HCT116 (cell line): ENCODE measurements at regions not wholly inside any gene's neighbourhood (a gene's known extent, or its start where the extent isn't known, plus 50 kb on each side); places are given as distances from the start of the nearest gene placed in this dataset.

Source experiments
- POLR2A ChIP-seq: IDR thresholded peaks from 2 replicates; pipeline ENCODE4 v1.7.0; 2011; ENCODE audit warnings: borderline replicate concordance; ENCODE audit not compliant: insufficient read depth, insufficient read length; ENCODE audit errors: extremely low read depth
- YY1 ChIP-seq: IDR thresholded peaks from 2 replicates; pipeline ENCODE4 v1.6.1; 2011; ENCODE audit warnings: low read length, low read depth, moderate library complexity, mild to moderate bottlenecking; ENCODE audit not compliant: insufficient replicate concordance; ENCODE audit errors: extremely low read depth
- TF ChIP-seq, protein P1 (sequence below), 3 experiments: fragments of 200-600 bp in 1 of 3; sonication (generic) in 1 of 3; IDR thresholded peaks in 2 of 3; conservative IDR thresholded peaks in 1 of 3; 2 replicates each; pipeline ENCODE4 v1.5.1; 2012 to 2017; ENCODE audit warnings: low read depth in 2 of 3, low read length in 2 of 3, antibody characterized with exemption in 1 of 3, borderline replicate concordance in 1 of 3, control low read depth in 1 of 3, mild to moderate bottlenecking in 1 of 3, mixed read lengths in 1 of 3, mixed run types in 1 of 3, moderate library complexity in 1 of 3; ENCODE audit not compliant: insufficient read depth in 1 of 3
- TF ChIP-seq, protein P2 (sequence below): IDR thresholded peaks from 2 replicates; pipeline ENCODE4 v1.6.1; 2011; ENCODE audit warnings: mild to moderate bottlenecking, low read length, moderate library complexity; ENCODE audit not compliant: insufficient replicate concordance; ENCODE audit errors: extremely low read depth

DNA sequence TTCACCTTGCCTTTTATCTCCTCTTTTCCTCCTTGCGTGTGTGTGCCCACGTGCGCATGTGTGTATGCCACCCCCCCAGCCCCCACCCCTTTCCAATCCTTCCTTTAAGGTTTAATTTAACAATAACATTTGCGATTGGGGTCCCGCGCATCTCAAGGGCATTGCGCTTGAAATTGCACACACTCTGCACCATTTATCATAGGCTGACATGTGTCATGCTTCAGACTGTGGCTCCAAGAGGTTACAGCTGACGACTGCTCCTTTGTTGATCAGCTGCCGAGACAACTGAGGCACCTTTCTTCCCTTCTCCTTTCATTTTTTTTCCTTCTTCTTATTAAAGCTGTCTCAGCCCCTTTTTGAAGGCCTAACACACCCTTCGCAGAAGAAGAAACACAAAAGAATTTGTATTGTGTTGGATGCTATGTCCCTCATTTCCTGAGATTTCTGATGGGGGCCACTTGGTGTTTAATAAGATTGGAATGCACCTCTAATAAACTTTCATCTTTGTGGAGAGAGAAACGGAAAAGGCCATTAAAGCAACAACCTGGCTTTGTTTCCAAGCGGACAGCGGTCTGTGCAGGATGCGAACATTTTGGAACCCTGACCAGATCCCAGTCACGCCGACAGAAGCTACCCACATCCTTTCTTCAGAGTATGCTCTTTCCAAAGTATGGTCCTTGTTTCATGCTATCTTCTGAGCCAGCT, 470.1 kb downstream of the MCTP2 start:
- TF ChIP-seq YY1 (no peak), POLR2A (no peak)
- TF ChIP-seq, protein P1, sequence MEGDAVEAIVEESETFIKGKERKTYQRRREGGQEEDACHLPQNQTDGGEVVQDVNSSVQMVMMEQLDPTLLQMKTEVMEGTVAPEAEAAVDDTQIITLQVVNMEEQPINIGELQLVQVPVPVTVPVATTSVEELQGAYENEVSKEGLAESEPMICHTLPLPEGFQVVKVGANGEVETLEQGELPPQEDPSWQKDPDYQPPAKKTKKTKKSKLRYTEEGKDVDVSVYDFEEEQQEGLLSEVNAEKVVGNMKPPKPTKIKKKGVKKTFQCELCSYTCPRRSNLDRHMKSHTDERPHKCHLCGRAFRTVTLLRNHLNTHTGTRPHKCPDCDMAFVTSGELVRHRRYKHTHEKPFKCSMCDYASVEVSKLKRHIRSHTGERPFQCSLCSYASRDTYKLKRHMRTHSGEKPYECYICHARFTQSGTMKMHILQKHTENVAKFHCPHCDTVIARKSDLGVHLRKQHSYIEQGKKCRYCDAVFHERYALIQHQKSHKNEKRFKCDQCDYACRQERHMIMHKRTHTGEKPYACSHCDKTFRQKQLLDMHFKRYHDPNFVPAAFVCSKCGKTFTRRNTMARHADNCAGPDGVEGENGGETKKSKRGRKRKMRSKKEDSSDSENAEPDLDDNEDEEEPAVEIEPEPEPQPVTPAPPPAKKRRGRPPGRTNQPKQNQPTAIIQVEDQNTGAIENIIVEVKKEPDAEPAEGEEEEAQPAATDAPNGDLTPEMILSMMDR (IDR thresholded peaks at IDR 0.05 in 2 of 3, conservative IDR thresholded peaks at IDR 0.05 in 1 of 3; ENCODE audit: borderline replicate concordance in 1 of 3, insufficient read depth in 1 of 3, low read depth in 2 of 3, low read length in 2 of 3) = no peak
- TF ChIP-seq, protein P2, sequence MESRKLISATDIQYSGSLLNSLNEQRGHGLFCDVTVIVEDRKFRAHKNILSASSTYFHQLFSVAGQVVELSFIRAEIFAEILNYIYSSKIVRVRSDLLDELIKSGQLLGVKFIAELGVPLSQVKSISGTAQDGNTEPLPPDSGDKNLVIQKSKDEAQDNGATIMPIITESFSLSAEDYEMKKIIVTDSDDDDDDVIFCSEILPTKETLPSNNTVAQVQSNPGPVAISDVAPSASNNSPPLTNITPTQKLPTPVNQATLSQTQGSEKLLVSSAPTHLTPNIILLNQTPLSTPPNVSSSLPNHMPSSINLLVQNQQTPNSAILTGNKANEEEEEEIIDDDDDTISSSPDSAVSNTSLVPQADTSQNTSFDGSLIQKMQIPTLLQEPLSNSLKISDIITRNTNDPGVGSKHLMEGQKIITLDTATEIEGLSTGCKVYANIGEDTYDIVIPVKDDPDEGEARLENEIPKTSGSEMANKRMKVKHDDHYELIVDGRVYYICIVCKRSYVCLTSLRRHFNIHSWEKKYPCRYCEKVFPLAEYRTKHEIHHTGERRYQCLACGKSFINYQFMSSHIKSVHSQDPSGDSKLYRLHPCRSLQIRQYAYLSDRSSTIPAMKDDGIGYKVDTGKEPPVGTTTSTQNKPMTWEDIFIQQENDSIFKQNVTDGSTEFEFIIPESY = no peak
